SK-N-SH (cell line): ENCODE measurements at regions not wholly inside any gene's neighbourhood (a gene's known extent, or its start where the extent isn't known, plus 50 kb on each side); places are given as distances from the start of the nearest gene placed in this dataset.

Experiments used
- CTCF ChIA-PET: fragments of 300-600, 350-600 bp; formaldehyde crosslinking; extraction: SDS; loops from one replicate; lab custom pipeline; 2021; lab: Yijun Ruan, JAX
- POLR2A ChIA-PET: fragments of 350-600 bp; sonication (Branson Sonifier 250); formaldehyde crosslinking; extraction: SDS; loops from one replicate; lab custom pipeline; 2020; ENCODE audit warnings: antibody characterized with exemption, inconsistent platforms; lab: Yijun Ruan, JAX
- DNase-seq: peaks from one replicate; pipeline ENCODE4 v3.0.0; 2012
- H2AFZ ChIP-seq: fragments of 200-600 bp; sonication (generic); 2 replicates; pipeline ENCODE4 v1.8.1; 2016; ENCODE audit warnings: antibody characterized with exemption, mild to moderate bottlenecking, low read depth
- H3F3A ChIP-seq: fragments of 200-600 bp; sonication (generic); replicated peaks from 2 replicates; pipeline ENCODE3; 2016; ENCODE audit warnings: antibody characterized with exemption, mild to moderate bottlenecking; ENCODE audit not compliant: insufficient read depth
- H3K27ac ChIP-seq, 2 experiments: fragments of 200-500 bp in 1 of 2; fragments of 200-600 bp in 1 of 2; sonication (Bioruptor generic) in 1 of 2; sonication (generic), shearing (Covaris generic) in 1 of 2; 2 replicates each; pipeline versions ENCODE4 v1.5.1 to v1.6.1; 2014 to 2016; ENCODE audit warnings: low read depth in 2 of 2, inconsistent platforms in 1 of 2, low read length in 1 of 2, mild to moderate bottlenecking in 1 of 2, mixed read lengths in 1 of 2
- H3K27me3 ChIP-seq: fragments of 200-600 bp; sonication (generic), shearing (Covaris generic); 2 replicates; pipeline ENCODE4 v1.6.1; 2016; ENCODE audit warnings: mixed run types; ENCODE audit not compliant: insufficient read depth
- H3K36me3 ChIP-seq, 2 experiments: fragments of 200-500 bp in 1 of 2; fragments of 200-600 bp in 1 of 2; sonication (Bioruptor generic) in 1 of 2; sonication (generic) in 1 of 2; replicated peaks in 1 of 2; 2 replicates each; pipeline versions ENCODE3 to v1.5.1; 2014 to 2016; ENCODE audit warnings: low read length in 1 of 2, mild to moderate bottlenecking in 1 of 2; ENCODE audit not compliant: insufficient read depth in 2 of 2, control insufficient read depth in 1 of 2
- H3K4me1 ChIP-seq, 2 experiments: fragments of 200-500 bp in 1 of 2; fragments of 200-600 bp in 1 of 2; sonication (Bioruptor generic) in 1 of 2; sonication (generic), shearing (Covaris generic) in 1 of 2; 2 replicates each; pipeline versions ENCODE4 v1.5.1 to v1.6.1; 2014 to 2016; ENCODE audit warnings: low read depth in 1 of 2, low read length in 1 of 2, mixed run types in 1 of 2; ENCODE audit not compliant: insufficient read depth in 2 of 2, control insufficient read depth in 1 of 2
- H3K4me2 ChIP-seq: fragments of 200-600 bp; sonication (generic), shearing (Covaris generic); 2 replicates; pipeline ENCODE4 v1.6.1; 2017; ENCODE audit warnings: mixed run types
- H3K4me3 ChIP-seq, 2 experiments: fragments of 200-500 bp in 1 of 2; fragments of 200-600 bp in 1 of 2; sonication (Bioruptor generic) in 1 of 2; sonication (generic), shearing (Covaris generic) in 1 of 2; 2 replicates each; pipeline versions ENCODE4 v1.5.1 to v1.8.1; 2014 to 2016; ENCODE audit warnings: low read depth in 2 of 2, inconsistent platforms in 1 of 2, low read length in 1 of 2, mild to moderate bottlenecking in 1 of 2, mixed read lengths in 1 of 2, moderate library complexity in 1 of 2
- H3K79me2 ChIP-seq: fragments of 200-600 bp; sonication (generic); 2 replicates; pipeline ENCODE4 v1.8.1; 2017; ENCODE audit warnings: mild to moderate bottlenecking; ENCODE audit not compliant: insufficient read depth
- H3K9ac ChIP-seq: fragments of 200-600 bp; sonication (generic); 2 replicates; pipeline ENCODE4 v1.6.1; 2017; ENCODE audit warnings: mixed run types
- H3K9me2 ChIP-seq: fragments of 200-600 bp; sonication (generic); 2 replicates; pipeline ENCODE4 v1.6.1; 2017; ENCODE audit warnings: mixed run types
- H3K9me3 ChIP-seq: fragments of 200-600 bp; sonication (generic); 2 replicates; pipeline ENCODE4 v1.6.1; 2017; ENCODE audit warnings: mixed run types, mild to moderate bottlenecking, moderate library complexity
- H4K20me1 ChIP-seq: fragments of 200-600 bp; sonication (generic); 2 replicates; pipeline ENCODE4 v1.6.1; 2017; ENCODE audit warnings: mild to moderate bottlenecking, mixed run types; ENCODE audit not compliant: insufficient read depth
- FOSL2 ChIP-seq: IDR thresholded peaks from 2 replicates; pipeline ENCODE4 v1.4.0; 2012; ENCODE audit warnings: low read depth, mild to moderate bottlenecking, moderate library complexity, borderline replicate concordance
- GABPA ChIP-seq: IDR thresholded peaks from 2 replicates; pipeline ENCODE4 v1.4.0; 2012; ENCODE audit warnings: low read depth, mild to moderate bottlenecking
- GATA2 ChIP-seq: sonication (generic); formaldehyde crosslinking; IDR thresholded peaks from 2 replicates; pipeline ENCODE4 v1.5.0; 2020; ENCODE audit warnings: mild to moderate bottlenecking, missing genetic modification reagents
- IRF3 ChIP-seq: fragments of 150-350 bp; IDR thresholded peaks from 2 replicates; pipeline ENCODE4 v1.6.1; 2016; ENCODE audit warnings: mild to moderate bottlenecking, low read depth, low read length
- MEF2A ChIP-seq: IDR thresholded peaks from 2 replicates; pipeline ENCODE4 v1.4.0; 2012; ENCODE audit warnings: low read depth, borderline replicate concordance
- NFIC ChIP-seq: IDR thresholded peaks from 2 replicates; pipeline ENCODE4 v1.4.0; 2012; ENCODE audit warnings: borderline replicate concordance
- NRF1 ChIP-seq: IDR thresholded peaks from 2 replicates; pipeline ENCODE4 v1.6.1; 2012; ENCODE audit warnings: low read depth, mild to moderate bottlenecking, low read length
- RFX5 ChIP-seq: IDR thresholded peaks from 2 replicates; pipeline ENCODE4 v1.6.1; 2012; ENCODE audit warnings: mild to moderate bottlenecking, improper control_type of control experiment, low read length
- SMC3 ChIP-seq: IDR thresholded peaks from 2 replicates; pipeline ENCODE4 v1.6.1; 2012; ENCODE audit warnings: low read depth, low read length, improper control_type of control experiment
- TCF12 ChIP-seq: IDR thresholded peaks from 2 replicates; pipeline ENCODE4 v1.4.0; 2012
- TEAD4 ChIP-seq: IDR thresholded peaks from 2 replicates; pipeline ENCODE4 v1.4.0; 2012; ENCODE audit warnings: mild to moderate bottlenecking, borderline replicate concordance; ENCODE audit not compliant: insufficient read depth
- ZBTB33 ChIP-seq: IDR thresholded peaks from 2 replicates; pipeline ENCODE4 v1.4.0; 2012; ENCODE audit warnings: low read depth, borderline replicate concordance
- WGBS: methylation state at CpG from one replicate; pipeline ENCODE4 v1.1.6; 2017; ENCODE audit warnings: low lambda C conversion rate; 5-methylcytosine and 5-hydroxymethylcytosine counted together
- TF ChIP-seq, protein P1 (sequence below): IDR thresholded peaks from 2 replicates; pipeline ENCODE4; 2012
- TF ChIP-seq, protein P2 (sequence below): IDR thresholded peaks from 2 replicates; pipeline ENCODE4 v1.6.1; 2012; ENCODE audit warnings: mild to moderate bottlenecking, low read depth, low read length, moderate library complexity
- TF ChIP-seq, protein P3 (sequence below): fragments of 200-600 bp; sonication (generic); IDR thresholded peaks from 2 replicates; pipeline ENCODE4 v1.6.1; 2017; ENCODE audit warnings: antibody characterized with exemption, mild to moderate bottlenecking, moderate library complexity

DNA sequence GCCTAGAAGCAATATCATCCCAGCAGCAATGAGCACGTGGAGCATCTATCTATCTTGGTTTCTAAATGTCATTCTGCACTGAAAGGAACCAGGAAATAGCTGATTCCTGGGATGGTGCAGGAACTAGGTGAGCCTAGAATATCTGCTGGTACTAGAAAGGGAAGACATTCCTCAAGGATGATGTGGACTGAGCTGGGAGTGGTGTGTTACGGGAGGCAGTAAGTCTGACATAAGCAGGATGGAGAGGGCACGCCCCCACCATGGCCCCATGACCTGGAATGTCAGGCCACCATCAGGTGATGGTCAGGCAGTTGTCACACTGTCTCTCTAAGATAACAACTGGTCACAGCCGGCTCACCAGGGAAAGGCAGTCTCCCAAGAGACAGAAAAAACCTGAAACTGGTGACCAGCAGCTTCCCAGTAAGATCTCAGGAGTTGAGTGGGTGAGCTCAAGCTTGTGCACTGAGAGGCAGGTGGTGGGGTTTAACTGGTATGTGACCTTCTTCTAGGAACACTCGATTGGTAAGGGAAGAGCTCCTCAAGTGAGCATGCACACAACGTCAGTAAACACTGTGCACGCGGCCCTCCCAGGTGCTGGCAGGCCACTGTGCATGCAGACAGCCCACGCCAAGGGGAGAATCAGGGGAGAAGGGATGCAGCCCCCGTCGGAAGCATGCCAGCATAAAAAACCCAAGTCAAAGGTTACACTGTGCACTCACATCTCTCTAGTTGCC is 148.7 kb downstream of the ADSS2 start:
- Histone ChIP-seq H3K27ac (no peak overlapping the region), H3K9me2 (no peaks in the 10 kb centered on the region), H3K36me3 (no peaks in the 10 kb centered on the region), H3K4me1 (peaks cover 0 to 4% of the 10 kb centered on the region in 2 experiments; a peak in 1 of 4 replicates), H3K27me3 (no peaks in the 10 kb centered on the region), H3K4me2 (no peak overlapping the region), H4K20me1 (no peaks in the 10 kb centered on the region), H3K79me2 (no peaks in the 10 kb centered on the region), H3F3A (no peaks in the 10 kb centered on the region), H3K9me3 (peaks cover 9% of the 10 kb centered on the region), H3K4me3 (no peak overlapping the region), H3K9ac (no peak overlapping the region), H2AFZ (no peak overlapping the region)
- no peak for DNase-seq
- CTCF ChIA-PET = interaction anchor here (0.7 to 1.2 kb wide), 3 partner anchors 14 to 55 kb away, joined by 3 to 4 read pairs (median 3); no protein-coding TSS in a partner anchor
- TF ChIP-seq FOSL2 (peak; percentile 2; the same call in 1 of the 2 replicates), RFX5 (no peak), TEAD4 (no peak), NFIC (no peak)
- TF ChIP-seq, protein P1, sequence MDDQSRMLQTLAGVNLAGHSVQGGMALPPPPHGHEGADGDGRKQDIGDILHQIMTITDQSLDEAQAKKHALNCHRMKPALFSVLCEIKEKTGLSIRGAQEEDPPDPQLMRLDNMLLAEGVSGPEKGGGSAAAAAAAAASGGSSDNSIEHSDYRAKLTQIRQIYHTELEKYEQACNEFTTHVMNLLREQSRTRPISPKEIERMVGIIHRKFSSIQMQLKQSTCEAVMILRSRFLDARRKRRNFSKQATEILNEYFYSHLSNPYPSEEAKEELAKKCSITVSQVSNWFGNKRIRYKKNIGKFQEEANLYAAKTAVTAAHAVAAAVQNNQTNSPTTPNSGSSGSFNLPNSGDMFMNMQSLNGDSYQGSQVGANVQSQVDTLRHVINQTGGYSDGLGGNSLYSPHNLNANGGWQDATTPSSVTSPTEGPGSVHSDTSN = peak; percentile 20; the same call in 1 of the 2 replicates
- 78% methylated on average over 11 of the region's 11 CpGs for WGBS
- POLR2A ChIA-PET = no interaction called here

DNA sequence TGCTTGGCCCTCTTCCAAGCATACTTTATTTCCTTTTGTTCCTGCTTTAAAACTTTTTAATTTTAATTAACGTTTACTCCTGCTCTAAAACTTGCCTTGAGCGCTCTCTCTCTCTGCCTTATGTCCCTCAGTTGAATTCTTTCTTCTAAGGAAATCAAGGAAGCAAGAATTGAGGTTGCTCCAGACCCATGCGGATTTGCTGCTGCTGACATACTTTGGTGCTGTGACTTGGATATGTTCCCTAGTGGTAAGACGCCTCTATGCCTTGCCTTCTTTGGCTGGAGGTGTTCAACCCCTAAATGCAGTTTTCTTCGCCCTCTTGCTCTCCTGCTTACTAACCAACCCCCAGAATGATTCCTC is 148.1 kb downstream of the ADSS2 start:
- H3K4me1 ChIP-seq = peaks cover 0 to 4% of the 10 kb centered on the region in 2 experiments; a peak in 1 of 4 replicates
- CTCF ChIA-PET = interaction anchor here (1.2 kb wide), 1 partner anchor 30 kb away, joined by 3 read pairs; no protein-coding TSS in a partner anchor
- no peaks in the 10 kb centered on the region for H3K27me3 ChIP-seq
- H3K27ac ChIP-seq = no peak overlapping the region
- no peak overlapping the region for H3K9ac ChIP-seq
- POLR2A ChIA-PET = no interaction called here
- no peaks in the 10 kb centered on the region for H3K9me2 ChIP-seq
- no peak for DNase-seq
- H3K36me3 ChIP-seq = no peaks in the 10 kb centered on the region
- H4K20me1 ChIP-seq = no peaks in the 10 kb centered on the region
- H3F3A ChIP-seq = no peaks in the 10 kb centered on the region
- no peak overlapping the region for H2AFZ ChIP-seq
- no peaks in the 10 kb centered on the region for H3K79me2 ChIP-seq
- peaks cover 9% of the 10 kb centered on the region for H3K9me3 ChIP-seq
- H3K4me2 ChIP-seq = no peak overlapping the region
- 91% methylated on average over 5 of the region's 5 CpGs for WGBS
- no peak overlapping the region for H3K4me3 ChIP-seq
- TF ChIP-seq, protein P2, sequence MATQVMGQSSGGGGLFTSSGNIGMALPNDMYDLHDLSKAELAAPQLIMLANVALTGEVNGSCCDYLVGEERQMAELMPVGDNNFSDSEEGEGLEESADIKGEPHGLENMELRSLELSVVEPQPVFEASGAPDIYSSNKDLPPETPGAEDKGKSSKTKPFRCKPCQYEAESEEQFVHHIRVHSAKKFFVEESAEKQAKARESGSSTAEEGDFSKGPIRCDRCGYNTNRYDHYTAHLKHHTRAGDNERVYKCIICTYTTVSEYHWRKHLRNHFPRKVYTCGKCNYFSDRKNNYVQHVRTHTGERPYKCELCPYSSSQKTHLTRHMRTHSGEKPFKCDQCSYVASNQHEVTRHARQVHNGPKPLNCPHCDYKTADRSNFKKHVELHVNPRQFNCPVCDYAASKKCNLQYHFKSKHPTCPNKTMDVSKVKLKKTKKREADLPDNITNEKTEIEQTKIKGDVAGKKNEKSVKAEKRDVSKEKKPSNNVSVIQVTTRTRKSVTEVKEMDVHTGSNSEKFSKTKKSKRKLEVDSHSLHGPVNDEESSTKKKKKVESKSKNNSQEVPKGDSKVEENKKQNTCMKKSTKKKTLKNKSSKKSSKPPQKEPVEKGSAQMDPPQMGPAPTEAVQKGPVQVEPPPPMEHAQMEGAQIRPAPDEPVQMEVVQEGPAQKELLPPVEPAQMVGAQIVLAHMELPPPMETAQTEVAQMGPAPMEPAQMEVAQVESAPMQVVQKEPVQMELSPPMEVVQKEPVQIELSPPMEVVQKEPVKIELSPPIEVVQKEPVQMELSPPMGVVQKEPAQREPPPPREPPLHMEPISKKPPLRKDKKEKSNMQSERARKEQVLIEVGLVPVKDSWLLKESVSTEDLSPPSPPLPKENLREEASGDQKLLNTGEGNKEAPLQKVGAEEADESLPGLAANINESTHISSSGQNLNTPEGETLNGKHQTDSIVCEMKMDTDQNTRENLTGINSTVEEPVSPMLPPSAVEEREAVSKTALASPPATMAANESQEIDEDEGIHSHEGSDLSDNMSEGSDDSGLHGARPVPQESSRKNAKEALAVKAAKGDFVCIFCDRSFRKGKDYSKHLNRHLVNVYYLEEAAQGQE = no peak
- TF ChIP-seq, protein P3, sequence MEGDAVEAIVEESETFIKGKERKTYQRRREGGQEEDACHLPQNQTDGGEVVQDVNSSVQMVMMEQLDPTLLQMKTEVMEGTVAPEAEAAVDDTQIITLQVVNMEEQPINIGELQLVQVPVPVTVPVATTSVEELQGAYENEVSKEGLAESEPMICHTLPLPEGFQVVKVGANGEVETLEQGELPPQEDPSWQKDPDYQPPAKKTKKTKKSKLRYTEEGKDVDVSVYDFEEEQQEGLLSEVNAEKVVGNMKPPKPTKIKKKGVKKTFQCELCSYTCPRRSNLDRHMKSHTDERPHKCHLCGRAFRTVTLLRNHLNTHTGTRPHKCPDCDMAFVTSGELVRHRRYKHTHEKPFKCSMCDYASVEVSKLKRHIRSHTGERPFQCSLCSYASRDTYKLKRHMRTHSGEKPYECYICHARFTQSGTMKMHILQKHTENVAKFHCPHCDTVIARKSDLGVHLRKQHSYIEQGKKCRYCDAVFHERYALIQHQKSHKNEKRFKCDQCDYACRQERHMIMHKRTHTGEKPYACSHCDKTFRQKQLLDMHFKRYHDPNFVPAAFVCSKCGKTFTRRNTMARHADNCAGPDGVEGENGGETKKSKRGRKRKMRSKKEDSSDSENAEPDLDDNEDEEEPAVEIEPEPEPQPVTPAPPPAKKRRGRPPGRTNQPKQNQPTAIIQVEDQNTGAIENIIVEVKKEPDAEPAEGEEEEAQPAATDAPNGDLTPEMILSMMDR = no peak
- TF ChIP-seq ZBTB33 = no peak
- TF ChIP-seq GABPA = no peak
- no peak for TF ChIP-seq TCF12
- TF ChIP-seq GATA2 (CRISPR knock-in tag) = no peak
- TF ChIP-seq IRF3 = no peak
- TF ChIP-seq, protein P1 = no peak
- TF ChIP-seq NRF1 = no peak
- no peak for TF ChIP-seq MEF2A
- no peak for TF ChIP-seq SMC3
